Medulla oblongata (tissue), 1 donor: ENCODE measurements at regions not wholly inside any gene's neighbourhood (a gene's known extent, or its start where the extent isn't known, plus 50 kb on each side); places are given as distances from the start of the nearest gene placed in this dataset.

Experiments used
- DNase-seq: peaks from one replicate; pipeline ENCODE4 v3.0.0-alpha.2; 2015; ENCODE audit errors: extremely low spot score

GRCh38 chr6:23357185-23357766 lies 768.7 kb upstream of the NRSN1 start:
- DNase-seq = no peak

GRCh38 chr6:23365732-23366131 lies 760.3 kb upstream of the NRSN1 start:
- no peak for DNase-seq

GRCh38 chr6:23367311-23367710 lies 758.7 kb upstream of the NRSN1 start:
- no peak for DNase-seq

- no peak for DNase-seq
These were observed 757.5 kb upstream of the NRSN1 start for GRCh38 chr6:23368557-23368956.

- no peak for DNase-seq
These were observed 756.0 kb upstream of the NRSN1 start for GRCh38 chr6:23370051-23370450.

- no peak for DNase-seq
These were observed 754.7 kb upstream of the NRSN1 start for GRCh38 chr6:23371132-23371915.

GRCh38 chr6:23377830-23378229 lies 748.2 kb upstream of the NRSN1 start:
- no peak for DNase-seq

- no peak for DNase-seq
These were observed 745.5 kb upstream of the NRSN1 start for GRCh38 chr6:23380465-23380864.

GRCh38 chr6:23388086-23388783 lies 737.8 kb upstream of the NRSN1 start:
- no peak for DNase-seq

GRCh38 chr6:23389386-23389785 lies 736.6 kb upstream of the NRSN1 start:
- no peak for DNase-seq

GRCh38 chr6:23390221-23390620 lies 735.8 kb upstream of the NRSN1 start:
- DNase-seq = no peak

GRCh38 chr6:23394681-23395080 lies 731.3 kb upstream of the NRSN1 start:
- peak; percentile 11 for DNase-seq

GRCh38 chr6:23395381-23395780 lies 730.6 kb upstream of the NRSN1 start:
- DNase-seq = no peak

- no peak for DNase-seq
These were observed 729.1 kb upstream of the NRSN1 start for GRCh38 chr6:23396949-23397348.

GRCh38 chr6:23403460-23403859 lies 722.6 kb upstream of the NRSN1 start:
- no peak for DNase-seq

- DNase-seq = no peak
These were observed 716.5 kb upstream of the NRSN1 start for GRCh38 chr6:23409531-23409930.

GRCh38 chr6:23410439-23410838 lies 715.6 kb upstream of the NRSN1 start:
- DNase-seq = no peak

- DNase-seq = no peak
These were observed 713.2 kb upstream of the NRSN1 start for GRCh38 chr6:23412770-23413169.

- DNase-seq = no peak
These were observed 712.5 kb upstream of the NRSN1 start for GRCh38 chr6:23413327-23414050.

- DNase-seq = peak; percentile 13
These were observed 712.0 kb upstream of the NRSN1 start for GRCh38 chr6:23414051-23414445.

GRCh38 chr6:23414922-23415321 lies 711.1 kb upstream of the NRSN1 start:
- no peak for DNase-seq

- no peak for DNase-seq
These were observed 710.1 kb upstream of the NRSN1 start for GRCh38 chr6:23415819-23416427.
